H1 (cell line): ENCODE measurements at regions not wholly inside any gene's neighbourhood (a gene's known extent, or its start where the extent isn't known, plus 50 kb on each side); places are given as distances from the start of the nearest gene placed in this dataset.
A peak's percentile ranks its signal among the peaks of the same experiment; 100 is the strongest.

ENCODE experiments used
- CTCF ChIA-PET: fragments of 300-600 bp; sonication (Branson Sonifier 250); formaldehyde crosslinking; loops from one replicate; lab custom pipeline; 2021; ENCODE audit not compliant: partially characterized antibody; lab: Charles Lee
- POLR2A ChIA-PET: fragments of 300-600 bp; sonication (Branson Sonifier 250); formaldehyde crosslinking; loops from one replicate; lab custom pipeline; 2021; ENCODE audit warnings: inconsistent platforms; ENCODE audit not compliant: partially characterized antibody; lab: Charles Lee
- DNase-seq, 2 experiments: peaks; one replicate each; pipeline versions ENCODE4 v3.0.0 to v3.0.0-alpha.2; 2010 to 2022; ENCODE audit warnings: low spot score in 2 of 2, low read depth in 1 of 2, mixed read lengths in 1 of 2
- FAIRE-seq: peaks from 2 replicates; lab custom pipeline; 2011; peaks lifted over from hg19 to GRCh38; lab: Jason Lieb, UNC
- H2AFZ ChIP-seq: 2 replicates; pipeline ENCODE4 v1.8.1; 2012; ENCODE audit warnings: low read length, inconsistent platforms
- H2AK5ac ChIP-seq: 2 replicates; pipeline ENCODE4 v1.6.1; 2013; ENCODE audit warnings: low read depth, low read length
- H2BK120ac ChIP-seq: replicated peaks from 2 replicates; pipeline ENCODE3; 2013; ENCODE audit warnings: low read depth, low read length, inconsistent platforms
- H2BK12ac ChIP-seq: 2 replicates; pipeline ENCODE4 v1.6.1; 2013; ENCODE audit warnings: low read depth, low read length
- H2BK15ac ChIP-seq: 2 replicates; pipeline ENCODE4 v1.6.1; 2013; ENCODE audit warnings: low read length
- H2BK20ac ChIP-seq: 2 replicates; pipeline ENCODE4 v1.6.1; 2013; ENCODE audit warnings: low read length
- H2BK5ac ChIP-seq: 2 replicates; pipeline ENCODE4 v1.6.1; 2013; ENCODE audit warnings: low read depth, low read length
- H3K14ac ChIP-seq: 2 replicates; pipeline ENCODE4 v1.6.1; 2013; ENCODE audit warnings: inconsistent platforms; ENCODE audit not compliant: insufficient read length
- H3K18ac ChIP-seq: 2 replicates; pipeline ENCODE4 v1.6.1; 2013; ENCODE audit warnings: low read length; ENCODE audit errors: extremely low read depth
- H3K23ac ChIP-seq: 2 replicates; pipeline ENCODE4 v1.6.1; 2013; ENCODE audit warnings: inconsistent platforms; ENCODE audit not compliant: insufficient read length
- H3K23me2 ChIP-seq: 2 replicates; pipeline ENCODE4 v1.6.1; 2013; ENCODE audit warnings: low read depth, low read length
- H3K27ac ChIP-seq: 2 replicates; pipeline ENCODE4 v1.6.1; 2011; ENCODE audit warnings: low read depth, low read length, inconsistent platforms
- H3K27me3 ChIP-seq, 4 experiments: replicated peaks in 1 of 4; 1 replicate in 1 of 4; 2 replicates in 3 of 4; pipeline versions ENCODE4 v1.6.1 to v1.8.1; 2011 to 2013; ENCODE audit warnings: low read length in 3 of 4, mild to moderate bottlenecking in 3 of 4, inconsistent platforms in 2 of 4, mixed read lengths in 2 of 4, moderate library complexity in 1 of 4; ENCODE audit not compliant: control insufficient read depth in 3 of 4, insufficient read depth in 3 of 4; ENCODE audit errors: extremely low read depth in 1 of 4
- H3K36me3 ChIP-seq, 4 experiments: 2 replicates each; pipeline versions ENCODE4 v1.6.1 to v1.8.1; 2011 to 2013; ENCODE audit warnings: mild to moderate bottlenecking in 4 of 4, low read length in 3 of 4, moderate library complexity in 2 of 4, control low read depth in 1 of 4, inconsistent platforms in 1 of 4; ENCODE audit not compliant: insufficient read depth in 4 of 4, control insufficient read depth in 2 of 4
- H3K4ac ChIP-seq: replicated peaks from 2 replicates; pipeline ENCODE3; 2013; ENCODE audit warnings: low read length, low read depth, mixed read lengths, inconsistent platforms; ENCODE audit not compliant: insufficient read length
- H3K4me1 ChIP-seq, 4 experiments: replicated peaks in 1 of 4; 1 replicate in 1 of 4; 2 replicates in 3 of 4; pipeline versions ENCODE4 v1.6.1 to v1.8.1; 2011 to 2013; ENCODE audit warnings: low read length in 3 of 4, inconsistent platforms in 2 of 4, mixed read lengths in 1 of 4; ENCODE audit not compliant: insufficient read depth in 4 of 4, control insufficient read depth in 3 of 4
- H3K4me2 ChIP-seq, 2 experiments: 2 replicates each; pipeline versions ENCODE4 v1.6.1 to v1.8.1; 2011 to 2013; ENCODE audit warnings: low read depth in 2 of 2, low read length in 2 of 2, control low read depth in 1 of 2, inconsistent platforms in 1 of 2, mild to moderate bottlenecking in 1 of 2; ENCODE audit not compliant: insufficient read depth in 1 of 2
- H3K4me3 ChIP-seq, 4 experiments: fragments of 200-600, 300-600 bp in 1 of 4; sonication (generic), shearing (Covaris generic), sonication (Bioruptor Twin) in 1 of 4; 2 replicates each; pipeline versions ENCODE4 v1.5.1 to v1.8.1; 2011 to 2016; ENCODE audit warnings: low read length in 4 of 4, low read depth in 3 of 4, control low read depth in 2 of 4, inconsistent platforms in 2 of 4, mild to moderate bottlenecking in 2 of 4, mixed read lengths in 1 of 4, moderate library complexity in 1 of 4; ENCODE audit not compliant: insufficient read depth in 2 of 4; ENCODE audit errors: extremely low read depth in 1 of 4
- H3K56ac ChIP-seq: replicated peaks from 2 replicates; pipeline ENCODE3; 2013; ENCODE audit warnings: low read depth, mild to moderate bottlenecking, mixed read lengths, low read length, inconsistent platforms; ENCODE audit not compliant: insufficient read length
- H3K79me1 ChIP-seq: 2 replicates; pipeline ENCODE4 v1.6.1; 2013; ENCODE audit warnings: low read depth, low read length, control low read depth
- H3K79me2 ChIP-seq, 2 experiments: 2 replicates each; pipeline versions ENCODE4 v1.6.1 to v1.8.1; 2012 to 2013; ENCODE audit warnings: low read length in 2 of 2, mild to moderate bottlenecking in 2 of 2, inconsistent platforms in 1 of 2; ENCODE audit not compliant: insufficient read depth in 2 of 2, control insufficient read depth in 1 of 2
- H3K9ac ChIP-seq, 4 experiments: replicated peaks in 1 of 4; 1 replicate in 1 of 4; 2 replicates in 3 of 4; pipeline versions ENCODE4 v1.6.1 to v1.8.1; 2011 to 2013; ENCODE audit warnings: low read depth in 3 of 4, low read length in 3 of 4, control low read depth in 2 of 4, mild to moderate bottlenecking in 2 of 4, moderate library complexity in 2 of 4, inconsistent platforms in 1 of 4; ENCODE audit errors: extremely low read depth in 1 of 4
- H3K9me3 ChIP-seq, 2 experiments: 2 replicates each; pipeline versions ENCODE4 v1.6.1 to v1.8.1; 2012 to 2013; ENCODE audit warnings: mild to moderate bottlenecking in 2 of 2, moderate library complexity in 2 of 2, control low read depth in 1 of 2, inconsistent platforms in 1 of 2, low read depth in 1 of 2, low read length in 1 of 2, mixed read lengths in 1 of 2; ENCODE audit not compliant: insufficient read depth in 2 of 2
- H4K20me1 ChIP-seq, 2 experiments: replicated peaks in 1 of 2; 2 replicates each; pipeline versions ENCODE3 to v1.8.1; 2011 to 2013; ENCODE audit warnings: inconsistent platforms in 2 of 2, low read length in 2 of 2, mild to moderate bottlenecking in 1 of 2; ENCODE audit not compliant: insufficient read depth in 2 of 2, control insufficient read depth in 1 of 2
- H4K5ac ChIP-seq: 2 replicates; pipeline ENCODE4 v1.6.1; 2013; ENCODE audit warnings: low read length, low read depth, mixed read lengths, inconsistent platforms; ENCODE audit not compliant: insufficient read length
- H4K8ac ChIP-seq: 2 replicates; pipeline ENCODE4 v1.8.0; 2013; ENCODE audit warnings: mild to moderate bottlenecking, moderate library complexity, low read length, inconsistent platforms; ENCODE audit not compliant: insufficient read depth; ENCODE audit errors: extremely low read depth
- H4K91ac ChIP-seq: replicated peaks from 2 replicates; pipeline ENCODE3; 2013; ENCODE audit warnings: low read length, mixed read lengths, inconsistent platforms; ENCODE audit not compliant: insufficient read length
- EP300 ChIP-seq, 2 experiments: IDR thresholded peaks; 1 replicate in 1 of 2; 2 replicates in 1 of 2; pipeline ENCODE4 v1.6.1; 2011 to 2012; ENCODE audit warnings: low read depth in 2 of 2, low read length in 2 of 2, mild to moderate bottlenecking in 2 of 2, borderline replicate concordance in 1 of 2, inconsistent platforms in 1 of 2, moderate library complexity in 1 of 2
- RBBP5 ChIP-seq: IDR thresholded peaks from 2 replicates; pipeline ENCODE4 v1.7.1; 2012; ENCODE audit warnings: low read depth, mild to moderate bottlenecking, inconsistent platforms, low read length, moderate library complexity, borderline replicate concordance
- WGBS, 2 experiments: shearing (Covaris generic) in 1 of 2; methylation state at CpG; one replicate each; pipeline versions ENCODE4 v1.1.6 to v1.1.7; 2013 to 2015; ENCODE audit warnings: low lambda C conversion rate in 2 of 2, mixed read lengths in 2 of 2, inconsistent platforms in 1 of 2, low coverage in 1 of 2, missing lambda C conversion rate in 1 of 2; ENCODE audit not compliant: insufficient replicate concordance in 2 of 2, insufficient coverage in 1 of 2, insufficient read length in 1 of 2; ENCODE audit errors: extremely low coverage in 1 of 2, missing lambda C conversion rate in 1 of 2; 5-methylcytosine and 5-hydroxymethylcytosine counted together

DNA sequence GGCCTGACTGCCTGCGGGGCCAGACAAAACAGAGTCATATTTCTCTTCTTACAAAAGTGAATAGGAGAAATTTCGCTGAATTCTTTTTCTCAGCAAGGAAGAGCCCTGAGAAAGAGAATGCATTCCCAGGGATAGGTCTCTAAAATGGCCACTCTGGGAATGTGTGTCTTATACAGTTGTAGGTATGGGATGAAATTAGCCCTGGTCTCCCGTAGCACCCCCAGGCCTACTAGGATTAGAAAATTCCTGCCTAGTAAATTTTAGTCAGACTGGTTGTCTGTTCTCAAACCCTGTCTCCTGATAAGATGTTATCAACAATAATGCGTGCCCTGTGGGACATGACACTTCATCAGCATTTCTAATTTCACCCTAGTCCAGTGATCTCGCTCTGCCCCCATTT lies 920.1 kb downstream of the LTN1 start:
- ChIA-PET CTCF (interaction anchor here (0.8 to 1.1 kb wide), 3 partner anchors 11 to 673 kb away, joined by 3 read pairs; no protein-coding TSS in a partner anchor), POLR2A (no interaction called here)
- Histone ChIP-seq H3K27ac (no peak overlapping the region), H2BK15ac (no peak overlapping the region), H3K23ac (no peak overlapping the region), H3K9me3 (no peaks in the 10 kb centered on the region), H2AK5ac (no peak overlapping the region), H3K36me3 (no peaks in the 10 kb centered on the region), H4K5ac (no peak overlapping the region), H3K23me2 (no peaks in the 10 kb centered on the region), H3K9ac (no peak overlapping the region), H2BK20ac (no peak overlapping the region), H3K4ac (no peak overlapping the region), H2AFZ (no peak overlapping the region), H2BK5ac (no peak overlapping the region), H3K79me1 (no peaks in the 10 kb centered on the region), H4K8ac (no peak overlapping the region), H3K4me2 (no peak overlapping the region), H3K4me1 (peaks cover 0 to 10% (median 3%) of the 10 kb centered on the region in 4 experiments; a peak in 3 of 7 replicates), H3K14ac (no peak overlapping the region), H3K18ac (no peak overlapping the region), H3K27me3 (no peaks in the 10 kb centered on the region), H3K4me3 (no peak overlapping the region), H2BK120ac (no peak overlapping the region), H4K20me1 (no peaks in the 10 kb centered on the region), H2BK12ac (no peak overlapping the region), H3K79me2 (no peaks in the 10 kb centered on the region), H3K56ac (no peak overlapping the region), H4K91ac (no peak overlapping the region)
- DNase-seq (no peak), FAIRE-seq (no peak)
- TF ChIP-seq EP300 (IDR thresholded peaks at IDR 0.05; ENCODE audit: borderline replicate concordance in 1 of 2, low read depth in 2 of 2, low read length in 2 of 2) (peak in 1 of 2 experiments; percentile 77; a peak in 1 of 3 replicates), RBBP5 (no peak)
- WGBS, 2 experiments, result 79% methylated on average over 5 of the region's 5 CpGs; no CpG with 5 or more reads in 1 of the 2 experiments
